ENCODE measurements at regions not wholly inside any gene's neighbourhood (a gene's known extent, or its start where the extent isn't known, plus 50 kb on each side); places are given as distances from the start of the nearest gene placed in this dataset.

DNA sequence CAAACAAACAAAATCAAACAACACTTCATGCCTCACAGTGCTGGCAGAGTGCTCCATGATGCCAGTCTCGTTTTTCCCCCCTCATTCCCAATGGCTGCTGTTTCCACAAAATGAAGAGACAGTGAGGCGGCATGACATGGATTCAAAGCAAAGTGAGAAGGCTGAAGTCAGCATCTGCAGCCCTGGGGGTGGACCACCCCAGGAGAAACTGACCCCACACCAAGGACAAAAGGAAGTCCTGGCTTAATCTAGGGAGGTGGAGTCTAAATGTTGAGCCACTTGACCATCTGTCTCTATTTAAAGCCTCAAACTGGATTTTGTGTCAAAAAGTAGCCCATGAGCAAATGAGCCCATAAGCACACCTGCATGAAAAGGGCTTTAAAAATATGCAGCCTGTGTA is 151.2 kb upstream of the RORA start:
- ChIA-PET CTCF (no interaction called here), POLR2A (no interaction called here)
- Mint-ChIP-seq H3K9me3 (peaks cover 8% of the 10 kb centered on the region), H3K4me3 (no peak overlapping the region), H3K27me3 (ENCODE audit: low read depth) (no peaks in the 10 kb centered on the region), H3K27ac (no peak overlapping the region), H3K4me1 (peaks cover 13% of the 10 kb centered on the region), H3K36me3 (no peaks in the 10 kb centered on the region)
- TF ChIP-seq ZNF396 (CRISPR knock-in tag; IDR thresholded peaks at IDR 0.05; ENCODE audit: borderline replicate concordance): no peak
- no peak for TF ChIP-seq ZNF512 (CRISPR knock-in tag; IDR thresholded peaks at IDR 0.05; ENCODE audit: borderline replicate concordance)
- ATAC-seq: no peak
- DNase-seq (ENCODE audit: low spot score): no peak

DNA sequence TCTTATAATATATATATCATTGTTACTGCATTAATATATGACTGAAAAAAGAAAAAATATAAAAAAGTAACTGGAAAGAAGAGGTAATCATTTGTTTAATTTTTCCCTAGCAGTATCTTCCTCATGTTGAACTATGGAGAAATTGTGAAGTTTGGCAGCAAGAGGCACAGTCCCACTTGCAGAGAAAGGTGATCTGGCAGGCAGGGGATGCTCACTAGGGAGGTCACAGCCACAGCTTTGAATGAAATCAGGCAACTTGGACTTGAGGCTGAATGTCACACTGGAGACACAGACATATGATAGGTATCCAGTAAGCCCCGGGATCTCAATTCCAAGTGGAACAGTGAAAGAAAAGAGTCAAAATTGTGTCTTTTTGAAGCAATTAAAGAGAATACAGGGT is 149.9 kb upstream of the RORA start:
- Mint-ChIP-seq H3K4me3 (no peak overlapping the region), H3K36me3 (no peaks in the 10 kb centered on the region), H3K27me3 (ENCODE audit: low read depth) (no peaks in the 10 kb centered on the region), H3K27ac (no peak overlapping the region), H3K4me1 (peaks cover 13% of the 10 kb centered on the region), H3K9me3 (peaks cover 9% of the 10 kb centered on the region; the same call in 1 of the 2 replicates)
- no peak for DNase-seq (ENCODE audit: low spot score)
- ChIA-PET POLR2A (no interaction called here), CTCF (interaction anchor here (1.0 kb wide), 1 partner anchor 455 kb away, joined by 3 read pairs; no protein-coding TSS in a partner anchor)
- TF ChIP-seq, protein P1, sequence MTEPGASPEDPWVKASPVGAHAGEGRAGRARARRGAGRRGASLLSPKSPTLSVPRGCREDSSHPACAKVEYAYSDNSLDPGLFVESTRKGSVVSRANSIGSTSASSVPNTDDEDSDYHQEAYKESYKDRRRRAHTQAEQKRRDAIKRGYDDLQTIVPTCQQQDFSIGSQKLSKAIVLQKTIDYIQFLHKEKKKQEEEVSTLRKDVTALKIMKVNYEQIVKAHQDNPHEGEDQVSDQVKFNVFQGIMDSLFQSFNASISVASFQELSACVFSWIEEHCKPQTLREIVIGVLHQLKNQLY (CRISPR knock-in tag; IDR thresholded peaks at IDR 0.05): no peak
- no peak for TF ChIP-seq MAX (CRISPR knock-in tag; IDR thresholded peaks at IDR 0.05)
- ATAC-seq: no peak

- POLR2A ChIA-PET: no interaction called here
- Mint-ChIP-seq H3K4me1 (peaks cover 13% of the 10 kb centered on the region), H3K36me3 (no peaks in the 10 kb centered on the region), H3K27ac (no peak overlapping the region), H3K27me3 (ENCODE audit: low read depth) (no peaks in the 10 kb centered on the region), H3K4me3 (no peak overlapping the region), H3K9me3 (peaks cover 16% of the 10 kb centered on the region)
- TF ChIP-seq, protein P2, sequence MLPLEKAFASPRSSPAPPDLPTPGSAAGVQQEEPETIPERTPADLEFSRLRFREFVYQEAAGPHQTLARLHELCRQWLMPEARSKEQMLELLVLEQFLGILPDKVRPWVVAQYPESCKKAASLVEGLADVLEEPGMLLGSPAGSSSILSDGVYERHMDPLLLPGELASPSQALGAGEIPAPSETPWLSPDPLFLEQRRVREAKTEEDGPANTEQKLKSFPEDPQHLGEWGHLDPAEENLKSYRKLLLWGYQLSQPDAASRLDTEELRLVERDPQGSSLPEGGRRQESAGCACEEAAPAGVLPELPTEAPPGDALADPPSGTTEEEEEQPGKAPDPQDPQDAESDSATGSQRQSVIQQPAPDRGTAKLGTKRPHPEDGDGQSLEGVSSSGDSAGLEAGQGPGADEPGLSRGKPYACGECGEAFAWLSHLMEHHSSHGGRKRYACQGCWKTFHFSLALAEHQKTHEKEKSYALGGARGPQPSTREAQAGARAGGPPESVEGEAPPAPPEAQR (CRISPR knock-in tag; IDR thresholded peaks at IDR 0.05): no peak
- TF ChIP-seq, protein P1 (CRISPR knock-in tag; IDR thresholded peaks at IDR 0.05): no peak
- TF ChIP-seq EMX1 (CRISPR knock-in tag; IDR thresholded peaks at IDR 0.05) (no peak), JAZF1 (CRISPR knock-in tag; IDR thresholded peaks at IDR 0.05) (no peak), MAX (CRISPR knock-in tag; IDR thresholded peaks at IDR 0.05) (no peak), NR1H2 (CRISPR knock-in tag; IDR thresholded peaks at IDR 0.05) (no peak), ZNF281 (CRISPR knock-in tag; IDR thresholded peaks at IDR 0.05) (no peak), ZBTB21 (CRISPR knock-in tag; IDR thresholded peaks at IDR 0.05; ENCODE audit: borderline replicate concordance) (no peak), ZNF423 (CRISPR knock-in tag; IDR thresholded peaks at IDR 0.05) (no peak), ZNF121 (CRISPR knock-in tag; IDR thresholded peaks at IDR 0.05) (no peak), ZNF263 (CRISPR knock-in tag; IDR thresholded peaks at IDR 0.05; ENCODE audit: low read depth) (no peak), HMGA2 (CRISPR knock-in tag; IDR thresholded peaks at IDR 0.05) (no peak), ATF1 (CRISPR knock-in tag; IDR thresholded peaks at IDR 0.05) (no peak), SOX15 (CRISPR knock-in tag; IDR thresholded peaks at IDR 0.05) (no peak), ZNF416 (CRISPR knock-in tag; IDR thresholded peaks at IDR 0.05) (no peak), ZNF317 (CRISPR knock-in tag; IDR thresholded peaks at IDR 0.05; ENCODE audit: borderline replicate concordance, low read depth) (no peak), CREB1 (CRISPR knock-in tag; IDR thresholded peaks at IDR 0.05) (no peak), TEAD1 (CRISPR knock-in tag; IDR thresholded peaks at IDR 0.05) (no peak)
- TF ChIP-seq, protein P3, sequence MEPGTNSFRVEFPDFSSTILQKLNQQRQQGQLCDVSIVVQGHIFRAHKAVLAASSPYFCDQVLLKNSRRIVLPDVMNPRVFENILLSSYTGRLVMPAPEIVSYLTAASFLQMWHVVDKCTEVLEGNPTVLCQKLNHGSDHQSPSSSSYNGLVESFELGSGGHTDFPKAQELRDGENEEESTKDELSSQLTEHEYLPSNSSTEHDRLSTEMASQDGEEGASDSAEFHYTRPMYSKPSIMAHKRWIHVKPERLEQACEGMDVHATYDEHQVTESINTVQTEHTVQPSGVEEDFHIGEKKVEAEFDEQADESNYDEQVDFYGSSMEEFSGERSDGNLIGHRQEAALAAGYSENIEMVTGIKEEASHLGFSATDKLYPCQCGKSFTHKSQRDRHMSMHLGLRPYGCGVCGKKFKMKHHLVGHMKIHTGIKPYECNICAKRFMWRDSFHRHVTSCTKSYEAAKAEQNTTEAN (CRISPR knock-in tag; IDR thresholded peaks at IDR 0.05): no peak
- TF ChIP-seq, protein P4, sequence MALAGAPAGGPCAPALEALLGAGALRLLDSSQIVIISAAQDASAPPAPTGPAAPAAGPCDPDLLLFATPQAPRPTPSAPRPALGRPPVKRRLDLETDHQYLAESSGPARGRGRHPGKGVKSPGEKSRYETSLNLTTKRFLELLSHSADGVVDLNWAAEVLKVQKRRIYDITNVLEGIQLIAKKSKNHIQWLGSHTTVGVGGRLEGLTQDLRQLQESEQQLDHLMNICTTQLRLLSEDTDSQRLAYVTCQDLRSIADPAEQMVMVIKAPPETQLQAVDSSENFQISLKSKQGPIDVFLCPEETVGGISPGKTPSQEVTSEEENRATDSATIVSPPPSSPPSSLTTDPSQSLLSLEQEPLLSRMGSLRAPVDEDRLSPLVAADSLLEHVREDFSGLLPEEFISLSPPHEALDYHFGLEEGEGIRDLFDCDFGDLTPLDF (CRISPR knock-in tag; IDR thresholded peaks at IDR 0.05): no peak
- CTCF ChIA-PET: interaction anchor here (0.6 to 1.3 kb wide), 3 partner anchors 9 to 442 kb away, joined by 3 to 9 read pairs (median 3); no protein-coding TSS in a partner anchor
- ATAC-seq (no peak), DNase-seq (ENCODE audit: low spot score) (no peak)
Observed at GRCh38 chr15:61376961-61377360, 147.9 kb upstream of the RORA start.

Data from WTC11 (cell line).